ENCODE measurements at regions not wholly inside any gene's neighbourhood (a gene's known extent, or its start where the extent isn't known, plus 50 kb on each side); places are given as distances from the start of the nearest gene placed in this dataset.

DNA sequence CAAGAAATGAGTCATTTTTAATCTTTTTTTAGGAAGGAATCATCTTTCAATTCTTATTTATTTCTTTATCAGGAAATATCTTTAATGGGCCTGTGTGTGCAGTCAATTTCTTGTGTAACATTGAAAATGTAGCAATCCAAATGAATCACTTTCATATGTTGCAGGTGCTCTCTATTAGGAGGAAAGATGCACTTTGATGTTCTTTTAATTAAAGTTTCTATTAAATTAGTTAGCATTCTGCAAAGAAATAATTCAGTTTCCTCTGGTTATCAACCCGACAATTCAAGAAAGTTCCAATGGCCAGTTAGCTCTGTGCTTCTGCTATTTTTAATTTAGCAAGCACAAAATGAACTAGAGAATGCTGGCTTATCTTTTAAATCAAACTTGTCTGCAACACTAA, 212.0 kb downstream of the PCDH17 start:
- Mint-ChIP-seq H3K36me3 (peaks cover 7% of the 10 kb centered on the region), H3K4me3 (no peak overlapping the region), H3K27ac (no peak overlapping the region), H3K4me1 (no peaks in the 10 kb centered on the region), H3K27me3 (ENCODE audit: low read depth in 2 of 2) (no peaks in the 10 kb centered on the region), H3K9me3 (peaks cover 9 to 18% of the 10 kb centered on the region in 2 donors)
- no peak overlapping the region for H3K4me3 ChIP-seq (ENCODE audit: low read length)
- intact Hi-C loops (cut with micrococcal nuclease) = no loop called here
- 12% methylated on average over 1 of the region's 1 CpG for WGBS (ENCODE audit: insufficient coverage)
- TF ChIP-seq CTCF (IDR thresholded peaks at IDR 0.05) = no peak
- peaks cover 18% of the 10 kb centered on the region for H3K9me3 ChIP-seq (ENCODE audit: control insufficient read depth, insufficient read depth, low read length)
- H3K36me3 ChIP-seq (ENCODE audit: control insufficient read depth, insufficient read depth, low read length) = no peaks in the 10 kb centered on the region
- no peak for ATAC-seq
- DNase-seq = no peak
- no peaks in the 10 kb centered on the region for H3K4me1 ChIP-seq (ENCODE audit: control insufficient read depth, insufficient read depth, low read length)
- H3K27me3 ChIP-seq (ENCODE audit: control insufficient read depth, insufficient read depth, low read length) = no peaks in the 10 kb centered on the region
- H3K27ac ChIP-seq (ENCODE audit: low read length) = no peak overlapping the region

- no peaks in the 10 kb centered on the region for H3K36me3 ChIP-seq (ENCODE audit: control insufficient read depth, insufficient read depth, low read length)
- DNase-seq (no peak), ATAC-seq (no peak)
- Mint-ChIP-seq H3K27ac (no peak overlapping the region), H3K27me3 (ENCODE audit: low read depth in 2 of 2) (no peaks in the 10 kb centered on the region), H3K4me3 (no peak overlapping the region), H3K36me3 (peaks cover 23% of the 10 kb centered on the region), H3K9me3 (peaks cover 13 to 18% of the 10 kb centered on the region in 2 donors), H3K4me1 (no peaks in the 10 kb centered on the region)
- H3K9me3 ChIP-seq (ENCODE audit: control insufficient read depth, insufficient read depth, low read length) = peaks cover 18% of the 10 kb centered on the region
- H3K4me1 ChIP-seq (ENCODE audit: control insufficient read depth, insufficient read depth, low read length) = no peaks in the 10 kb centered on the region
- no peaks in the 10 kb centered on the region for H3K27me3 ChIP-seq (ENCODE audit: control insufficient read depth, insufficient read depth, low read length)
- intact Hi-C loops (cut with micrococcal nuclease) = no loop called here
- H3K27ac ChIP-seq (ENCODE audit: low read length) = no peak overlapping the region
- TF ChIP-seq CTCF (IDR thresholded peaks at IDR 0.05) = no peak
- 84% methylated on average over 3 of the region's 4 CpGs for WGBS (ENCODE audit: insufficient coverage)
- H3K4me3 ChIP-seq (ENCODE audit: low read length) = no peak overlapping the region
These were observed 215.1 kb downstream of the PCDH17 start for GRCh38 chr13:57846600-57847173.

DNA sequence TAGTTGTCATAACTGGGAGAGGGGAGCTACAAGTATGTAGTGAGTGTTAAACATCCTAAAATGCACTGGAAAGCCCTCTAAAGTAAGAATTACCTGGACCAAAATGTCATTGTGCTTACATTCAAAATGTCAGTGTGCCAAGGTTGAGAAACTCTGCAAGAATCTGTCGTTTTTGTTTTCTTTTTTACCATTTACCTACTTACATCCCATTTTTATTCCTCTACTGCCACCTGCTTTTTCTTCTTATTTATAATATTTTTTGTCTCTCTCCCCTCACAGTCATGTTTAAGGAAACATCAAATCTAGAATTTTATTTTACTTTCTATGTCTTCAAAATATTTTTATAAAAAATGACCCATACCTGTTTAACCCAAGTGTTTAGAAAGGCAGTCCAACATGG, 226.4 kb downstream of the PCDH17 start:
- Histone ChIP-seq H3K4me3 (ENCODE audit: low read length) (no peak overlapping the region), H3K27ac (ENCODE audit: low read length) (no peak overlapping the region), H3K27me3 (ENCODE audit: control insufficient read depth, insufficient read depth, low read length) (no peaks in the 10 kb centered on the region), H3K4me1 (ENCODE audit: control insufficient read depth, insufficient read depth, low read length) (no peaks in the 10 kb centered on the region), H3K36me3 (ENCODE audit: control insufficient read depth, insufficient read depth, low read length) (no peaks in the 10 kb centered on the region), H3K9me3 (ENCODE audit: control insufficient read depth, insufficient read depth, low read length) (no peaks in the 10 kb centered on the region)
- Mint-ChIP-seq H3K9me3 (peaks cover 3% of the 10 kb centered on the region in 2 donors), H3K4me1 (no peaks in the 10 kb centered on the region), H3K36me3 (no peaks in the 10 kb centered on the region), H3K27me3 (ENCODE audit: low read depth in 2 of 2) (no peaks in the 10 kb centered on the region), H3K4me3 (no peak overlapping the region), H3K27ac (no peak overlapping the region)
- no peak for DNase-seq
- 13% methylated on average over 1 of the region's 1 CpG for WGBS (ENCODE audit: insufficient coverage)
- TF ChIP-seq CTCF (IDR thresholded peaks at IDR 0.05) = no peak
- ATAC-seq = no peak
- intact Hi-C loops (cut with micrococcal nuclease) = no loop called here

DNA sequence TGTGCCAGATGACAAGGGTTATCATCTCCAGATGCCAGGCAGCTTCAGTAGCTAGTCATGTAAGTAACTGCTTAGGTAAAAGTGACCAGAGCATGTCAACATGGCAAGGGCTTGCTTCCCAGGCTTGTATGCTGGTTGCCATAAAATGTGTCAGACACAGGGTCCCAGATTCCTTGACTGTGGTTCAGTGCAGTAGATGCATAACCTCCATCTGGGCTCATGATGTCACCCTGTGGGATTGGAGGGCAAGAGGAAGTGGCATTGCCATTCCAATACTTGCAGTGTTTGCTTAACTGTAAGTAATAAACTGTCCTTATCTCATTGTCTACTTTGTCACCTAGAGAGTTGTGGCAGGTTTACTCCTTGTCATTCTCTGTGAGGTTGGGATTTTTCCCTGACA, 226.8 kb downstream of the PCDH17 start:
- Mint-ChIP-seq H3K36me3 (no peaks in the 10 kb centered on the region), H3K9me3 (peaks cover 3% of the 10 kb centered on the region in 2 donors), H3K4me1 (no peaks in the 10 kb centered on the region), H3K4me3 (no peak overlapping the region), H3K27ac (no peak overlapping the region), H3K27me3 (ENCODE audit: low read depth in 2 of 2) (no peaks in the 10 kb centered on the region)
- Histone ChIP-seq H3K9me3 (ENCODE audit: control insufficient read depth, insufficient read depth, low read length) (no peaks in the 10 kb centered on the region), H3K27ac (ENCODE audit: low read length) (no peak overlapping the region), H3K27me3 (ENCODE audit: control insufficient read depth, insufficient read depth, low read length) (no peaks in the 10 kb centered on the region), H3K4me1 (ENCODE audit: control insufficient read depth, insufficient read depth, low read length) (no peaks in the 10 kb centered on the region), H3K4me3 (ENCODE audit: low read length) (no peak overlapping the region), H3K36me3 (ENCODE audit: control insufficient read depth, insufficient read depth, low read length) (no peaks in the 10 kb centered on the region)
- ATAC-seq (no peak), DNase-seq (no peak)
- TF ChIP-seq CTCF (IDR thresholded peaks at IDR 0.05) = no peak
- intact Hi-C loops (cut with micrococcal nuclease) = no loop called here
